ENCODE measurements at regions not wholly inside any gene's neighbourhood (a gene's known extent, or its start where the extent isn't known, plus 50 kb on each side); places are given as distances from the start of the nearest gene placed in this dataset.

DNA sequence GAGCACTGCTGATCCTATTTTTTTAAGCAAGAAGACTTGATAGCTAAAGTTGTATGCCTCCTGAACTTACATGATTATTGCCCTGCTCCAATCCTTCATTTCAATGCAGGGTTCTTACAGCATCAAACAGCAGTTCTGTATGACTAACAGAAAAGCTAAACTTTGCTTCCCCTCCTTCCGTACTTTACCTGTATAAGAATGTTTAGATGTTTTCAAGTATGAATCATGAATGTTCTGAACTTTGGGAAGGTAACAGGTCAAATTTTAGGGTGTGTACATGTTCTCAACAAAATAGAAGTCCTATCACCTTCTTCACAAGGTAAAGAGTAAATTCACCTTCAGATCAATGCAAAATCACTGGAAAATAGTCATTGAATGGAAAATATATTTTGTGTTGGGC is 972.6 kb upstream of the SEMA6A start (continued):
- TF ChIP-seq E4F1 (IDR thresholded peaks at IDR 0.05; ENCODE audit: borderline replicate concordance, partially characterized antibody) (no peak), BRCA1 (IDR thresholded peaks at IDR 0.05; ENCODE audit: low read depth, low read length) (no peak), CBX3 (IDR thresholded peaks at IDR 0.05; ENCODE audit: borderline replicate concordance, low read depth) (no peak), DPF2 (IDR thresholded peaks at IDR 0.05) (no peak)

DNA sequence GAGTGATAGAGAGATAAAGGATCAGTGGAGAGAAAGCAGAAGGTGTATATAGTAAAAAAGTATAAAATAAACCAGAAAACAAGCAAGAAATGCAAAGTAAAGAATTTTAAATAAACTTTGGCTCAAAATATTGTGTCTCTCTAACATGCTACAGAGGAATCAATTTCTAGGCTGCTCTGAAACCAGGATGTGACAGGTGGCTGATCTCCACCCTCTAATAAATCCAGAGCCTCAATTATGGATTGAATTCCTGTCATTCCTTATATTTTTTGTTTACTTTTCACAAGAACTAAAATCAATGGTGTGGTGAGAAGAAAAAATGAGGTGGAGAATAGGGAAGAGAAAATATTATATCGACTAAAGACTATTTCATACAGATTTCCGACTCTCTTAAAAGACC is 965.1 kb upstream of the SEMA6A start:
- no peak overlapping the region for H3K4me3 ChIP-seq
- ChIA-PET POLR2A (no interaction called here), CTCF (no interaction called here), SMC1A (ENCODE audit: uncharacterized antibody, unreplicated experiment) (interaction anchor here (0.6 kb wide), 1 partner anchor 69 kb away, joined by 3 read pairs; no protein-coding TSS in a partner anchor), RAD21 (ENCODE audit: unreplicated experiment) (no interaction called here)
- DNase-seq (ENCODE audit: low read depth, low spot score) (no peak), FAIRE-seq (no peak), ATAC-seq (no peak)
- H3K9ac ChIP-seq (ENCODE audit: control insufficient read depth, insufficient read depth, low read length): no peak overlapping the region
- no peaks in the 10 kb centered on the region for H4K20me1 ChIP-seq (ENCODE audit: control insufficient read depth, insufficient read depth)
- no peaks in the 10 kb centered on the region for H3K4me1 ChIP-seq (ENCODE audit: control insufficient read depth, insufficient read depth, low read length)
- BruUV-seq (replicated peaks): no TSS peak
- 16% methylated on average over 2 of the region's 2 CpGs for whole genome bisulfite sequencing (ENCODE audit: insufficient coverage, insufficient replicate concordance, low lambda C conversion rate, missing lambda C conversion rate)
- H3K36me3 ChIP-seq (ENCODE audit: control insufficient read depth in 2 of 2, insufficient read depth in 2 of 2, low read length in 1 of 2): no peaks in the 10 kb centered on the region
- H3K79me2 ChIP-seq (ENCODE audit: control insufficient read depth, insufficient read depth, low read length): no peaks in the 10 kb centered on the region
- no peaks in the 10 kb centered on the region for H3K27me3 ChIP-seq (replicated peaks in 1 of 2; ENCODE audit: control insufficient read depth in 2 of 2, insufficient read depth in 2 of 2, low read length in 1 of 2)
- intact Hi-C loops (cut with micrococcal nuclease; ENCODE audit: unreplicated experiment) (no loop called here), in situ Hi-C loops (cut with MboI) (no loop called here)
- no peak overlapping the region for H2AFZ ChIP-seq (ENCODE audit: control insufficient read depth, low read depth, low read length)
- H3K4me2 ChIP-seq (ENCODE audit: control insufficient read depth, insufficient read depth): no peak overlapping the region
- no peak overlapping the region for H3K27ac ChIP-seq (ENCODE audit: control insufficient read depth, insufficient read depth)
- H3K9me3 ChIP-seq (replicated peaks; ENCODE audit: control insufficient read depth, insufficient read depth, low read length): no peaks in the 10 kb centered on the region
- no peak for TF ChIP-seq SMAD1 (IDR thresholded peaks at IDR 0.05; ENCODE audit: low read depth, partially characterized antibody)
- no peak for TF ChIP-seq KDM1A (IDR thresholded peaks at IDR 0.05; ENCODE audit: borderline replicate concordance)
- no peak for TF ChIP-seq SIX5 (IDR thresholded peaks at IDR 0.05; ENCODE audit: low read depth, low read length, severe bottlenecking)
- TF ChIP-seq E4F1 (IDR thresholded peaks at IDR 0.05; ENCODE audit: borderline replicate concordance, partially characterized antibody): no peak
- no peak for TF ChIP-seq SUZ12 (IDR thresholded peaks at IDR 0.05; ENCODE audit: unreplicated experiment)
- no peak for TF ChIP-seq ZZZ3 (IDR thresholded peaks at IDR 0.05; ENCODE audit: control insufficient read depth, insufficient read length, low read depth)
- TF ChIP-seq NR2F1 (conservative IDR thresholded peaks at IDR 0.05): no peak
- TF ChIP-seq TARDBP (IDR thresholded peaks at IDR 0.05; ENCODE audit: borderline replicate concordance): no peak
- no peak for TF ChIP-seq CREM (IDR thresholded peaks at IDR 0.05; ENCODE audit: low read depth)
- no peak for TF ChIP-seq FOXK2 (IDR thresholded peaks at IDR 0.05)
- no peak for TF ChIP-seq CHD4 (IDR thresholded peaks at IDR 0.05)
- no peak for TF ChIP-seq POU2F2 (IDR thresholded peaks at IDR 0.05; ENCODE audit: borderline replicate concordance, low read depth, low read length)
- TF ChIP-seq, protein P1, sequence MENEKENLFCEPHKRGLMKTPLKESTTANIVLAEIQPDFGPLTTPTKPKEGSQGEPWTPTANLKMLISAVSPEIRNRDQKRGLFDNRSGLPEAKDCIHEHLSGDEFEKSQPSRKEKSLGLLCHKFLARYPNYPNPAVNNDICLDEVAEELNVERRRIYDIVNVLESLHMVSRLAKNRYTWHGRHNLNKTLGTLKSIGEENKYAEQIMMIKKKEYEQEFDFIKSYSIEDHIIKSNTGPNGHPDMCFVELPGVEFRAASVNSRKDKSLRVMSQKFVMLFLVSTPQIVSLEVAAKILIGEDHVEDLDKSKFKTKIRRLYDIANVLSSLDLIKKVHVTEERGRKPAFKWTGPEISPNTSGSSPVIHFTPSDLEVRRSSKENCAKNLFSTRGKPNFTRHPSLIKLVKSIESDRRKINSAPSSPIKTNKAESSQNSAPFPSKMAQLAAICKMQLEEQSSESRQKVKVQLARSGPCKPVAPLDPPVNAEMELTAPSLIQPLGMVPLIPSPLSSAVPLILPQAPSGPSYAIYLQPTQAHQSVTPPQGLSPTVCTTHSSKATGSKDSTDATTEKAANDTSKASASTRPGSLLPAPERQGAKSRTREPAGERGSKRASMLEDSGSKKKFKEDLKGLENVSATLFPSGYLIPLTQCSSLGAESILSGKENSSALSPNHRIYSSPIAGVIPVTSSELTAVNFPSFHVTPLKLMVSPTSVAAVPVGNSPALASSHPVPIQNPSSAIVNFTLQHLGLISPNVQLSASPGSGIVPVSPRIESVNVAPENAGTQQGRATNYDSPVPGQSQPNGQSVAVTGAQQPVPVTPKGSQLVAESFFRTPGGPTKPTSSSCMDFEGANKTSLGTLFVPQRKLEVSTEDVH (IDR thresholded peaks at IDR 0.05; ENCODE audit: low read depth, partially characterized antibody): no peak
- TF ChIP-seq MTA2 (IDR thresholded peaks at IDR 0.05; ENCODE audit: low read depth): no peak
- no peak for TF ChIP-seq POLR2AphosphoS2 (IDR thresholded peaks at IDR 0.05; ENCODE audit: low read depth, low read length)

Measured in GM12878 (cell line).